Ishikawa (cell line): ENCODE measurements at regions not wholly inside any gene's neighbourhood (a gene's known extent, or its start where the extent isn't known, plus 50 kb on each side); places are given as distances from the start of the nearest gene placed in this dataset.

Experiments
- CEBPB ChIP-seq: IDR thresholded peaks from 2 replicates; pipeline ENCODE4 v1.6.1; 2012
- CREB1 ChIP-seq: IDR thresholded peaks from 2 replicates; pipeline ENCODE4 v1.6.1; 2012; ENCODE audit warnings: low read depth
- EP300 ChIP-seq: IDR thresholded peaks from 2 replicates; pipeline ENCODE4 v1.6.1; 2012; ENCODE audit warnings: borderline replicate concordance
- FOXM1 ChIP-seq: IDR thresholded peaks from 2 replicates; pipeline ENCODE4 v1.6.1; 2012; ENCODE audit warnings: low read depth, borderline replicate concordance
- MAX ChIP-seq: IDR thresholded peaks from 2 replicates; pipeline ENCODE4 v1.6.1; 2012
- NFIC ChIP-seq: IDR thresholded peaks from 2 replicates; pipeline ENCODE4 v1.6.1; 2012
- RAD21 ChIP-seq: IDR thresholded peaks from 2 replicates; pipeline ENCODE4 v1.6.1; 2012; ENCODE audit warnings: low read depth
- REST ChIP-seq: IDR thresholded peaks from 2 replicates; pipeline ENCODE4 v1.6.1; 2012; ENCODE audit warnings: low read depth, mild to moderate bottlenecking
- TAF1 ChIP-seq: IDR thresholded peaks from 2 replicates; pipeline ENCODE4 v1.6.1; 2012; ENCODE audit warnings: low read depth, mild to moderate bottlenecking
- TCF12 ChIP-seq: IDR thresholded peaks from 2 replicates; pipeline ENCODE4 v1.6.1; 2012; ENCODE audit warnings: low read depth
- ZBTB7A ChIP-seq: IDR thresholded peaks from 2 replicates; pipeline ENCODE4 v1.6.1; 2012; ENCODE audit warnings: low read depth

- no peak for TF ChIP-seq REST
- TF ChIP-seq RAD21 = no peak
- no peak for TF ChIP-seq MAX
- no peak for TF ChIP-seq TAF1
- TF ChIP-seq EP300 = no peak
- TF ChIP-seq FOXM1 = no peak
- TF ChIP-seq CREB1 = no peak
- TF ChIP-seq TCF12 = no peak
- TF ChIP-seq ZBTB7A = no peak
- no peak for TF ChIP-seq CEBPB
- no peak for TF ChIP-seq NFIC
Observed at GRCh38 chr7:115329006-115329405, 407.1 kb downstream of the MDFIC start.
